Stimulated activated CD8-positive, alpha-beta memory T cell treated with anti-CD3 and anti-CD28 coated beads, Interleukin-2, amount 100 ng/mL, for 1 hour (primary cell): ENCODE measurements at regions not wholly inside any gene's neighbourhood (a gene's known extent, or its start where the extent isn't known, plus 50 kb on each side); places are given as distances from the start of the nearest gene placed in this dataset.
"Not testable (repeated sequence)": the region's sequence is repeated elsewhere in the genome, so short reads cannot be mapped to it uniquely, and the experiment has no call there.

Experiments
- DNase-seq, 2 donors: peaks; one replicate each; pipeline ENCODE4 v3.0.0-alpha.2; 2020; ENCODE audit warnings: low read depth in 2 of 2

- DNase-seq = no peak
These were observed 220.7 kb downstream of the NDUFA10 start for GRCh38 chr2:239804161-239805042.

DNA sequence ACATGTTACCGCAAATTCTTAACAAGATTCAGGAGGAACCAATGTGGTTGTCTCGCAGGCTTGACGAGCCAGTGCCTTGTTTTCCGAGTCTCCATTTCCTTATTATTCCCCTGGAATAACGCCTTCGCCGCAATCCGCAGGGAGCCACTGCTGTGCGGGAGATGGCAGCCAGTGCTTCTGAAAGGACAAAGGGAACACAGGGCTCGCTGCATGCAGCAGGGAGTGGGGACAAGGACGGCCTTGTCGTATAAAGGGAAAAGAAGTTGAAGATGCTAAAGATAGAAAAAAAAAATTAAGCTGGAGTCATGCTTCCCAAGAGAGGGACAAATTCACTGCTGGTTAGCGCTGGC, 221.4 kb downstream of the NDUFA10 start:
- DNase-seq = no peak

GRCh38 chr2:239803102-239803765, 221.9 kb downstream of the NDUFA10 start:
- DNase-seq = no peak

- DNase-seq = no peak
These were observed 222.9 kb downstream of the NDUFA10 start for GRCh38 chr2:239802185-239802649.

GRCh38 chr2:239801404-239802184, 223.5 kb downstream of the NDUFA10 start:
- no peak for DNase-seq

- DNase-seq = no peak
These were observed 224.3 kb downstream of the NDUFA10 start for GRCh38 chr2:239800785-239801386.

DNA sequence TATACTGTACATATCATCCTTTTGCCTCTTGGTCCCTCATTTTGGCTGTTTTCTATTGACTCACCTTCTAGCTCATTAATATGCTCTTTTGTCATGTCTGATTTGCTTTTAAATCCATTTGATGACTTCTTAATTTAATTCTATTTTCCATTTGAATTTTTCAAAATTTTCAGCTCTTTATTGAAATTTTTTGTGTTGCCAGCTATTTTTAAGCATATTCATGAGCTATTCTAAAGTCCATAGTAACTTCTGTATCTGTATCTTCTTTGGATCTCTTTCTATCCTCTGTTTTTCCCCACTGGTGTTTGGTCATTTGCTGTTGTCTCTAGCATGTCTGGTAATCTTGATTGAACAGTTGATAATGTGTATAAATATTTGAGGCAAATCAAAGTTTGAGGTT, 227.8 kb downstream of the NDUFA10 start:
- no peak for DNase-seq

DNA sequence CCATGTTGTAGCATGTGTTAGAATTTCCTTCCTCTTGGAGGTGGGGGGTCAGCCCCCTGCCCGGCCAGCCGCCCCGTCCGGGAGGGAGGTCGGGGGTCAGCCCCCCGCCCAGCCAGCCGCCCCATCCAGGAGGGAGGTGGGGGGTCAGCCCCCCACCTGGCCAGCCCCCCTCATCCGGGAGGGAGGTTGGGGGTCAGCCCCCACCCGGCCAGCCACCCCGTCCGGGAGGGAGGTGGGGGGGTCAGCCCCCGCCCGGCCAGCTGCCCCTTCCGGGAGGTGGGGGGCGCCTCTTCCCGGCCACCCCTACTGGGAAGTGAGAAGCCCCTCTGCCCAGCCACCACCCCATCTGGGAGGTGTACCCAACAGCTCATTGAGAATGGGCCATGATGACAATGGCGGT, 229.4 kb downstream of the NDUFA10 start:
- not testable (repeated sequence) for DNase-seq

DNA sequence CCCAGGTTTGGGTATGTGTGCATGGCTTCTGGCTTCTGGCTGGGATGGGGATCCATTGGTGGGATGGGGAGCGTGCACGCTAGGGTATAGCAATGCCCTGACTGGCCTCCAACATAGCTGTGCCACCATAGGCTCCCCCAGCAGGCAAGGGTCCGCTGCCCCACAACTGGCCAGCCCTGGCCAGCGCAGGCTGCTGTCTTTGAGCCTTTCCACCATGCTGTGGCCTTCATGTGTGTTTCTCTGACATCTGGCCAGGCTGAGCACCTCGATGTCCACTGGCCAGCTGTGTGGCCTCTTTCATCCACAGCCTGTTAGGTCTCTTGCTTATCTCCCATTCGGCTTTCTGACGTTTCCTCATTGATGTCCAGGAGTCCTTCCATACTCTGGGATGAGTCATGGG, 231.3 kb downstream of the NDUFA10 start:
- no peak for DNase-seq

DNA sequence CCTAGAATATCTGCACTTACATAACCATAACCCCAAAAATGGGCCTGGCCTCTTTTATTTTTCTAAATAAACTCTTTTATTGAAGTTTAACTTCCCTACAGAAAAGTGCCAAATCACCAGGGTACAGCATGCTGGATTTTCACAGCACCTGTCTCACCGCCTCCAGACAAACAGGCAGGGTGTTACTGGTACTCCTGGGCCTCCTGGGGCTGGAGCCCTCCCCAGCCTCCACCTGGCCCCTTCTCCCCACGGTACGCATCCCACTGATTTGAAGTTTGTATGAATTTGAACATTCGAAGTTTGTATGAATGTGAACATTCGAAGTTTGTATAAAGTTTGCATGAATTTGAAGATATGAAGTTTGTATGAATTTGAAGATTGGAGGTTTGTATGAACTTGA, 232.1 kb downstream of the NDUFA10 start:
- no peak for DNase-seq

- no peak for DNase-seq
These were observed 232.6 kb downstream of the NDUFA10 start for GRCh38 chr2:239792405-239793084.

- no peak for DNase-seq
These were observed 233.4 kb downstream of the NDUFA10 start for GRCh38 chr2:239791526-239792404.

- DNase-seq = no peak
These were observed 234.4 kb downstream of the NDUFA10 start for GRCh38 chr2:239790721-239791120.

- DNase-seq = no peak
These were observed 234.8 kb downstream of the NDUFA10 start for GRCh38 chr2:239790313-239790712.

- DNase-seq = no peak
These were observed 235.4 kb downstream of the NDUFA10 start for GRCh38 chr2:239789711-239790110.

GRCh38 chr2:239788576-239789098, 236.5 kb downstream of the NDUFA10 start:
- DNase-seq = no peak

GRCh38 chr2:239787538-239788050, 237.5 kb downstream of the NDUFA10 start:
- no peak for DNase-seq

GRCh38 chr2:239786791-239787190, 238.4 kb downstream of the NDUFA10 start:
- no peak for DNase-seq

DNA sequence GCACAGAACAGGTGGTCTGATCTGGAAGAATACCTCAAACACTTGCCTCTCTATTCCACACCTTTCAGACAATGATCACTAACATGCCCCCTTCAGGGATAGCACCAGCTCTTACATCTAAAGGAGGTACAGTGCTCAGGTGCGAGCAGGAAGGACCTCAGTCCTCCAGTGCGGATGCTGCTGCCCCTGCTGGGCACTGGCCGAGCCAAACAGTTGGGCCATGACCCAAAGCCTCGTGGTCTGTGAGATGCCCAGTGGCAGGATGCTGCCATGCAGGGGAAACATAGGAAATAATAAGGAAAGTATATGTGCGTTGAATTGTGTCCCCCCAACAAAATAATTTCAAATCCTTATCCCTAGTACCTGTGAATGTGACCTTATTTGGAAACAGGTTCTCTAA, 243.7 kb downstream of the NDUFA10 start:
- no peak for DNase-seq
